CD4-positive, alpha-beta memory T cell (primary cell): ENCODE measurements at regions not wholly inside any gene's neighbourhood (a gene's known extent, or its start where the extent isn't known, plus 50 kb on each side); places are given as distances from the start of the nearest gene placed in this dataset.

Experiments used
- CTCF ChIA-PET: fragments of 350-600 bp; sonication (Branson Sonifier 250); formaldehyde crosslinking; loops from one replicate; lab custom pipeline; 2021; ENCODE audit warnings: inconsistent platforms; ENCODE audit not compliant: partially characterized antibody; lab: Charles Lee
- POLR2A ChIA-PET: fragments of 350-600 bp; sonication (Branson Sonifier 250); formaldehyde crosslinking; loops from one replicate; lab custom pipeline; 2021; ENCODE audit not compliant: partially characterized antibody; lab: Charles Lee
- DNase-seq, 5 donors: peaks; one replicate each; pipeline versions ENCODE4 v3.0.0 to v3.0.0-alpha.2; 2020 to 2022; ENCODE audit warnings: mixed read lengths in 1 of 5
- H3K27ac ChIP-seq: one replicate; pipeline ENCODE4 v1.7.0; 2013; ENCODE audit warnings: low read depth, low read length
- H3K27me3 ChIP-seq: 2 replicates; pipeline ENCODE4 v1.7.0; 2013; ENCODE audit warnings: mild to moderate bottlenecking, low read length, moderate library complexity; ENCODE audit not compliant: insufficient read depth
- H3K36me3 ChIP-seq: 2 replicates; pipeline ENCODE4 v1.7.0; 2013; ENCODE audit warnings: mild to moderate bottlenecking, low read length, moderate library complexity; ENCODE audit not compliant: insufficient read depth
- H3K4me1 ChIP-seq: 2 replicates; pipeline ENCODE4 v1.7.0; 2013; ENCODE audit warnings: mild to moderate bottlenecking, low read length, moderate library complexity; ENCODE audit not compliant: insufficient read depth
- H3K4me3 ChIP-seq, 2 donors: one replicate each; pipeline ENCODE4 v1.7.0; 2013; ENCODE audit warnings: low read length in 2 of 2, mild to moderate bottlenecking in 1 of 2
- H3K9me3 ChIP-seq, 2 donors: one replicate each; pipeline ENCODE4 v1.7.0; 2013; ENCODE audit warnings: low read length in 2 of 2, control low read depth in 1 of 2; ENCODE audit not compliant: control insufficient read depth in 1 of 2
- H3K27ac Mint-ChIP-seq, 7 donors: one replicate each; pipeline ENCODE4 v1.8.0; 2020 to 2021; ENCODE audit warnings: mixed read lengths in 7 of 7, mild to moderate bottlenecking in 6 of 7, inconsistent platforms in 3 of 7, moderate library complexity in 3 of 7
- H3K27me3 Mint-ChIP-seq, 2 donors: one replicate each; pipeline ENCODE4 v1.8.0; 2020 to 2021; ENCODE audit warnings: mixed read lengths in 2 of 2
- H3K36me3 Mint-ChIP-seq, 2 donors: one replicate each; pipeline ENCODE4 v1.8.0; 2020 to 2021; ENCODE audit warnings: mixed read lengths in 2 of 2, inconsistent platforms in 1 of 2, mild to moderate bottlenecking in 1 of 2
- H3K4me1 Mint-ChIP-seq, 4 donors: one replicate each; pipeline ENCODE4 v1.8.0; 2020 to 2021; ENCODE audit warnings: mixed read lengths in 4 of 4, mild to moderate bottlenecking in 1 of 4
- H3K4me3 Mint-ChIP-seq, 8 donors: one replicate each; pipeline ENCODE4 v1.8.0; 2020 to 2021; ENCODE audit warnings: mixed read lengths in 8 of 8, mild to moderate bottlenecking in 7 of 8, moderate library complexity in 6 of 8, inconsistent platforms in 3 of 8
- H3K9me3 Mint-ChIP-seq, 8 donors: one replicate each; pipeline ENCODE4 v1.8.0; 2020 to 2021; ENCODE audit warnings: mixed read lengths in 8 of 8, mild to moderate bottlenecking in 5 of 8, inconsistent platforms in 3 of 8, moderate library complexity in 1 of 8
- intact Hi-C: fragments of 100-400 bp; cut with micrococcal nuclease; formaldehyde crosslinking; loops from one replicate; pipeline ENCODE4 v1.15.1; 2023

- H3K36me3 ChIP-seq: no peaks in the 10 kb centered on the region
- DNase-seq: no peak
- no peaks in the 10 kb centered on the region for H3K27me3 Mint-ChIP-seq
- no peak overlapping the region for H3K27ac ChIP-seq
- H3K36me3 Mint-ChIP-seq: no peaks in the 10 kb centered on the region
- no peaks in the 10 kb centered on the region for H3K9me3 ChIP-seq
- no peak overlapping the region for H3K27ac Mint-ChIP-seq
- H3K9me3 Mint-ChIP-seq: peaks cover 3 to 43% (median 27%) of the 10 kb centered on the region in 8 donors
- no peaks in the 10 kb centered on the region for H3K4me1 Mint-ChIP-seq
- no peak overlapping the region for H3K4me3 ChIP-seq
- no peaks in the 10 kb centered on the region for H3K4me1 ChIP-seq
- no peak overlapping the region for H3K4me3 Mint-ChIP-seq
- intact Hi-C loops: no loop called here
- ChIA-PET POLR2A (no interaction called here), CTCF (no interaction called here)
- H3K27me3 ChIP-seq: no peaks in the 10 kb centered on the region
Observed at GRCh38 chr4:126869967-126870366, 762.8 kb upstream of the INTU start.

- no peak overlapping the region for H3K27ac ChIP-seq
- no peak overlapping the region for H3K4me3 Mint-ChIP-seq
- no peaks in the 10 kb centered on the region for H3K4me1 Mint-ChIP-seq
- intact Hi-C loops: no loop called here
- no peaks in the 10 kb centered on the region for H3K36me3 Mint-ChIP-seq
- peaks cover 3 to 37% (median 28%) of the 10 kb centered on the region in 8 donors for H3K9me3 Mint-ChIP-seq
- H3K27ac Mint-ChIP-seq: no peak overlapping the region
- H3K9me3 ChIP-seq: no peaks in the 10 kb centered on the region
- no peaks in the 10 kb centered on the region for H3K27me3 Mint-ChIP-seq
- H3K36me3 ChIP-seq: no peaks in the 10 kb centered on the region
- H3K27me3 ChIP-seq: no peaks in the 10 kb centered on the region
- ChIA-PET POLR2A (no interaction called here), CTCF (no interaction called here)
- H3K4me1 ChIP-seq: no peaks in the 10 kb centered on the region
- no peak overlapping the region for H3K4me3 ChIP-seq
- DNase-seq: no peak
Observed at GRCh38 chr4:126871810-126872209, 760.9 kb upstream of the INTU start.

GRCh38 chr4:126874533-126874932, 758.2 kb upstream of the INTU start:
- DNase-seq: no peak
- Mint-ChIP-seq H3K27me3 (no peaks in the 10 kb centered on the region), H3K4me1 (no peaks in the 10 kb centered on the region), H3K36me3 (no peaks in the 10 kb centered on the region), H3K27ac (no peak overlapping the region), H3K9me3 (peaks cover 3 to 35% (median 24%) of the 10 kb centered on the region in 8 donors), H3K4me3 (no peak overlapping the region)
- H3K4me3 ChIP-seq: no peak overlapping the region
- H3K9me3 ChIP-seq: no peaks in the 10 kb centered on the region
- CTCF ChIA-PET: no interaction called here
- H3K4me1 ChIP-seq: no peaks in the 10 kb centered on the region
- H3K27me3 ChIP-seq: no peaks in the 10 kb centered on the region
- POLR2A ChIA-PET: no interaction called here
- H3K36me3 ChIP-seq: no peaks in the 10 kb centered on the region
- no peak overlapping the region for H3K27ac ChIP-seq
- intact Hi-C loops: no loop called here

GRCh38 chr4:126888968-126889367, 743.8 kb upstream of the INTU start:
- no peaks in the 10 kb centered on the region for H3K4me1 Mint-ChIP-seq
- H3K36me3 Mint-ChIP-seq: no peaks in the 10 kb centered on the region
- CTCF ChIA-PET: no interaction called here
- Histone ChIP-seq H3K36me3 (no peaks in the 10 kb centered on the region), H3K27ac (no peak overlapping the region), H3K4me1 (no peaks in the 10 kb centered on the region), H3K4me3 (no peak overlapping the region), H3K9me3 (no peaks in the 10 kb centered on the region), H3K27me3 (no peaks in the 10 kb centered on the region)
- H3K27ac Mint-ChIP-seq: no peak overlapping the region
- intact Hi-C loops: no loop called here
- DNase-seq: no peak
- H3K4me3 Mint-ChIP-seq: no peak overlapping the region
- POLR2A ChIA-PET: no interaction called here
- H3K27me3 Mint-ChIP-seq: no peaks in the 10 kb centered on the region
- peaks cover 0 to 11% (median 4%) of the 10 kb centered on the region in 8 donors for H3K9me3 Mint-ChIP-seq

GRCh38 chr4:126890383-126890782, 742.4 kb upstream of the INTU start:
- no peak for DNase-seq
- Histone ChIP-seq H3K36me3 (no peaks in the 10 kb centered on the region), H3K9me3 (no peaks in the 10 kb centered on the region), H3K4me1 (no peaks in the 10 kb centered on the region), H3K27me3 (no peaks in the 10 kb centered on the region), H3K4me3 (no peak overlapping the region), H3K27ac (no peak overlapping the region)
- H3K9me3 Mint-ChIP-seq: peaks cover 0 to 13% (median 5%) of the 10 kb centered on the region in 8 donors
- no peak overlapping the region for H3K4me3 Mint-ChIP-seq
- CTCF ChIA-PET: no interaction called here
- H3K4me1 Mint-ChIP-seq: no peaks in the 10 kb centered on the region
- no peaks in the 10 kb centered on the region for H3K36me3 Mint-ChIP-seq
- POLR2A ChIA-PET: interaction anchor here (0.6 kb wide), 1 partner anchor 46 kb away, joined by 3 read pairs; no protein-coding TSS in a partner anchor
- H3K27ac Mint-ChIP-seq: no peak overlapping the region
- intact Hi-C loops: no loop called here
- H3K27me3 Mint-ChIP-seq: no peaks in the 10 kb centered on the region

- Histone ChIP-seq H3K9me3 (no peaks in the 10 kb centered on the region), H3K4me3 (no peak overlapping the region), H3K36me3 (no peaks in the 10 kb centered on the region), H3K27ac (no peak overlapping the region), H3K4me1 (no peaks in the 10 kb centered on the region), H3K27me3 (no peaks in the 10 kb centered on the region)
- Mint-ChIP-seq H3K4me3 (no peak overlapping the region), H3K27ac (no peak overlapping the region), H3K9me3 (peaks cover 0 to 18% (median 4%) of the 10 kb centered on the region in 8 donors), H3K4me1 (no peaks in the 10 kb centered on the region), H3K36me3 (no peaks in the 10 kb centered on the region), H3K27me3 (no peaks in the 10 kb centered on the region)
- ChIA-PET CTCF (no interaction called here), POLR2A (no interaction called here)
- intact Hi-C loops: no loop called here
- no peak for DNase-seq
Observed at GRCh38 chr4:126890994-126891393, 741.8 kb upstream of the INTU start.

GRCh38 chr4:126894963-126895362, 737.8 kb upstream of the INTU start:
- intact Hi-C loops: no loop called here
- H3K9me3 Mint-ChIP-seq: peaks cover 0 to 26% (median 12%) of the 10 kb centered on the region in 8 donors
- H3K4me3 Mint-ChIP-seq: no peak overlapping the region
- no peaks in the 10 kb centered on the region for H3K27me3 Mint-ChIP-seq
- Histone ChIP-seq H3K4me1 (no peaks in the 10 kb centered on the region), H3K27ac (no peak overlapping the region), H3K36me3 (no peaks in the 10 kb centered on the region), H3K9me3 (no peaks in the 10 kb centered on the region), H3K27me3 (no peaks in the 10 kb centered on the region), H3K4me3 (no peak overlapping the region)
- no peak for DNase-seq
- no peaks in the 10 kb centered on the region for H3K4me1 Mint-ChIP-seq
- no peak overlapping the region for H3K27ac Mint-ChIP-seq
- ChIA-PET POLR2A (no interaction called here), CTCF (no interaction called here)
- H3K36me3 Mint-ChIP-seq: no peaks in the 10 kb centered on the region

- no peak overlapping the region for H3K27ac ChIP-seq
- H3K36me3 Mint-ChIP-seq: no peaks in the 10 kb centered on the region
- peaks cover 0 to 27% (median 12%) of the 10 kb centered on the region in 8 donors for H3K9me3 Mint-ChIP-seq
- no peaks in the 10 kb centered on the region for H3K9me3 ChIP-seq
- H3K27me3 Mint-ChIP-seq: no peaks in the 10 kb centered on the region
- no peaks in the 10 kb centered on the region for H3K4me1 ChIP-seq
- ChIA-PET POLR2A (no interaction called here), CTCF (no interaction called here)
- no peak for DNase-seq
- H3K27ac Mint-ChIP-seq: no peak overlapping the region
- H3K36me3 ChIP-seq: no peaks in the 10 kb centered on the region
- H3K27me3 ChIP-seq: no peaks in the 10 kb centered on the region
- no peak overlapping the region for H3K4me3 Mint-ChIP-seq
- intact Hi-C loops: no loop called here
- H3K4me1 Mint-ChIP-seq: no peaks in the 10 kb centered on the region
- H3K4me3 ChIP-seq: no peak overlapping the region
Observed at GRCh38 chr4:126895988-126896570, 736.7 kb upstream of the INTU start.
